HG03378 (cell line): ENCODE measurements at regions not wholly inside any gene's neighbourhood (a gene's known extent, or its start where the extent isn't known, plus 50 kb on each side); places are given as distances from the start of the nearest gene placed in this dataset.

Experiments
- ATAC-seq: cut with Tn5 transposase; IDR thresholded peaks from one replicate; pipeline ENCODE4 v1.9.1; 2021; ENCODE audit warnings: mild to moderate bottlenecking, moderate library complexity; ENCODE audit not compliant: unreplicated experiment

- ATAC-seq: no peak
These were observed 607.4 kb upstream of the FAM241A start for GRCh38 chr4:111537871-111538270.

DNA sequence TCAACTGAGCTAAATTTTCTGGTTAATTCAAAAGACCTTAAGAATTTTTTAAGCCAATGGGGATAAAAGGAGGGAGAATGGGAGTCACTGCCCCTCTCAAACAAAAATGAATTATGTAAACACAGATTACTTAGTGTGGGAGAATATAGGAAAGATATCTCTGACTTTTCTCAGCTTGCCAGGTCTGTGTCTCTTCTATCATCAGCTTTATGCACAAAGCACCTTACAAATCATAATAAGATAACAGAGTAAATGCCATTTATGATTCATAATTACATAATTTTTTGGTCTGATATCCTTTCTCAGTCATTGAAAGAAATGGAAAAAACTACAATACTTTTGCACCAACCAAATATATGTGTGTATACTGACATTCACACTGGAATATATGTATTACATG is 604.6 kb upstream of the FAM241A start:
- ATAC-seq: no peak

DNA sequence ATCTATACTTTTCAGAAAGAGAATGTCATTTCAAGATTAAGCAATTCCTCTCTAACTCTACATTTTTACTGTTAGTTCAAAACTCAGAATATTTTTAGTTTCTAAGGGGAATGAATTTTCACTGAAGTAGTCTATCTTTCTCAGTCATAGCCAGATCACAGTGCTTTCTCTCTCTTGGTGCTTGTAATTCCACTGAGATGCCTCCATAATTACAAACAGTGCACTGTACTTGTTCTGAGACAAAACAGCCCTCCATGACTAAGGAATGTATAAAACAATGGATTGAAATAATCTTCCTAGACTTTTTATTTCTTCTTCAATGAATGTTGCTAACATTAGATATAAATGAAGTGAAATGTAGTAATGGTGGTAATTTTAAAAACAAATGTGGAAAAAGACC is 603.2 kb upstream of the FAM241A start:
- no peak for ATAC-seq

- ATAC-seq: no peak
These were observed 598.4 kb upstream of the FAM241A start for GRCh38 chr4:111546881-111547280.

DNA sequence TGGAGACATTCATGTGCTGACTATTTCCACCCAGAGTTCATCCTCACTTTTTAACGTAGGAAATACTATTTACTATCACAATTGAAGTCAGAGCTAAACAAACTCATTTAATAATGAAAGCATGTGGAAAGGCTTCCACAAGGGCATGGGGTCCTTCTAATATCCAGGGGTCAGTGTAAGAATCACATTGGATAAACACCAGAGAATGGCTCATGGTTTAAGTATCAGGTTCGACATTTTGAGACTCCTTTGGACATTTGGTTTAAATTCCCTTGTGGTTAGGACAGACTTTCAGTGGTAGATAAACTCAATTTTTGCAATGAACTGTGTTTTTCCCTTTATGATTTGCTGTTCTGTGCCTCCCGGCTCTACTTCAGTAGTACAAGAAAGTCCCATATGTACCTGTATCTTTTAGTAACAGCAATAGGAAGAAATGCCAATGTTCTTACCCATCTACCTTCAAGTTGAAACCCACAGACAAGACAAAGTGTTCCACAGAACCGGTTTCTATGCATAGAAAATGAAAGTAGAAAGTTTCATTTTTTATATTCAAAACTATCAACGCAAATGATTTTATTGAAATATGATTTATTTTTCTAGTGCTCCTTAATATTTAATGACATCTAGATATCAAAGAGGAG is 589.0 kb upstream of the FAM241A start:
- no peak for ATAC-seq

GRCh38 chr4:111556851-111557250 is 588.4 kb upstream of the FAM241A start:
- ATAC-seq: no peak

DNA sequence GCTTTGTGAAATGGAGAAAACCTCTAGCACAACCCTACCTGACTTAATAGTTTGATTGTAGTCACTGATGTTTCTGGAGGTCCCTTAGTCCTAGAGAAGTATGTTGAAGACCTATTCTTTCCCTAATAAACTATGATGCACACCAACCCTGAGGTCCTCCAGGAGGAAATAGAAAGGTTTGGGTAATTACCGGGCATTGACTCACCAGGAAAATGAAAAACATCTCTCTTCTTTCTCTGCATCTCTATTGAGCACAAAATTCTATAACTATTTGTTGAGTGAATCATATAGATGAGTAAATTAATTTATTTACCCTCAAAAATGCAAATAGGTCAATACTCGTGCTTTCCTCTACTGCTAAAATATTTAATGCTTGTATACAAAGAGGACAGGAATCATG is 582.4 kb upstream of the FAM241A start:
- ATAC-seq: no peak

DNA sequence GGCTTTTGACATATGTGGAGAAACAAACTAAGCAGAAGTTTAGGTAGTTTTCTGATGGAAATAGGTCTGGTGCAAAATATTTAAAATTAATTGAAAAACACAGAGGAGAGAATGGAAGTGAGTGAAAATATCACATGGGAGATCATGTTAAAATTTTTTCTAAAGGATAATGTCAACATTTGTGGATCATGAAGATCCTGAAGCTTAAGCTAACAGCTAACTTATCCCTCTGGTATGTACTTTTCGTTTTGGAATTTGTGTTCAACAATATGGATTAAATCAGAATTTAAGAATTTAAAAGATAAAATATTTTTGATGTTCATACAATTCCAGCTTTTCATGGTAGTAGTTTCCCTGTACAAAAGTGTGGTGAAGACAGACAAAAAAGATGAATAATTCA is 572.8 kb upstream of the FAM241A start:
- no peak for ATAC-seq

DNA sequence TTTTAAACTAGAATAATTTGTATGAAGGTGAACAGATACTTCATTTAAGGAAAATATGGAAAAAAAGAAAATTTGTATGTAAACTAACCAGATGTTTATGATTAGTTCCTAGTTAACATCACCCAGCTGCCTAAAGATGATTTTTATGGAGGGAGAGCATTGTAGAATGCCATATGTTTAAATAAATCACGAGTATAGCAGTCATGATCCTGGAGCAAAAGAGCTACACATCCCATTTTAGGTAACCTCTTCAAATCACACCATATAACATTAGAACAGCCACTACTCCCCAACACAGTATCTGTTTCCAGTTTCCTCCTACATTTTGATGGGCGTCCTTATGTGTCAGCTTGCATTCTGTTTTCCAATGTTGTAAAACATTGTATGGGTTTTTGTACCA is 571.9 kb upstream of the FAM241A start:
- ATAC-seq: no peak

DNA sequence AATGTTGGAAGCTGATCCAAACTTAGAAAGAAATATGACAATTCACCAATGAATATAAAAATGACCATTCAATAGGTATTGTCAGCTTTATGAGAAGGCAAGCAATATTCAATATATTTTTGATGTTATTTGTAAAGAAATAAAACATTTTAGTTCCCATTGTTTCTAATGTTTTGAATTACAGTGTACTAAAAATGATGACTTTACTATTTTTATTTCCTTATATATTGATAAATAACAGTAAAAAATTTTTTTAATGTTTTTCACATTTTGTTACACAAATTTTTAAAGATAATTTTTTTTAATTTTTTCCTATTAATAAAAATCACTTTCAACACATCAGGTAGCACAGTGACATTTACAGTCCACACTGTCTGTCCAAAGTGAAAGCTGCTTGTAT is 565.5 kb upstream of the FAM241A start:
- no peak for ATAC-seq

DNA sequence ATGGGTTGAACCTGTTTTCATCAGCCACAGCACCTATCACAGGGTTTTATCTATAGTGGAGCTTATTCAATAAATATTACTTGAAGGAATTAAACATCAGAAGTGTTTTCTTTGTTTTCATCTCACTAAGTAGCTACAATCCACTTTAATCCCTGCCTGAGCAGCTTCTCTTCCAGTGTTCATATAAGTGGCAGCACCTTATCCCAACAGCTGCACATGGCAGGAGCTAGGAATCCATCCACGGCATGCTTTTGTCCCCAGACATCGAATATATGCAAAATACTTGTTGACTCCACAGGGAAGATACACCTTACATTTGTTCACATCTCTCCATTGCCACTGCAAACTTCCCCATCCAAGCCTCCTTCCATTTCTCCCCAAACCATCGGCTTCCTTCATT is 549.8 kb upstream of the FAM241A start:
- ATAC-seq: no peak

- no peak for ATAC-seq
These were observed 548.8 kb upstream of the FAM241A start for GRCh38 chr4:111596491-111596890.

- ATAC-seq: no peak
These were observed 543.6 kb upstream of the FAM241A start for GRCh38 chr4:111601671-111602070.

- no peak for ATAC-seq
These were observed 542.4 kb upstream of the FAM241A start for GRCh38 chr4:111602848-111603247.

GRCh38 chr4:111605111-111605510 is 540.1 kb upstream of the FAM241A start:
- ATAC-seq: no peak

DNA sequence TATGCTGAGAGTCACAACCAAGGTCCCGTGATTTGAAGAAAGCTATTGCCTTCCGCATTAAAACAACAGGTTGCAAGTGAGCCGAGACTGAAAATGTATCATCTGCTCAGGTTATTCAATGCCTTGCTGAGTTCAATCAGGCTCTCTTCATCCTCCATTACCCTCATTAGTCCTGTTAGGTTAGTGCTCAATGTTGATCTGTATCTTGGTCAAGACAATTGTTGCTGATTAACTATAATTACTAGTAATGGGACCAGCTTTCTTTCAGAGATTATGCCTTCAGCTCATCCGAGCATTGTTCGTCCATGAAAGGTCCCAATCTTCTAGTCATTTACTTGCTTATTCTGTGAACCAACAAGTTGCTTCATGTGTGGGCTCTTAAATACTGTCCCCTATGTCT is 534.6 kb upstream of the FAM241A start:
- no peak for ATAC-seq

- ATAC-seq: no peak
These were observed 526.3 kb upstream of the FAM241A start for GRCh38 chr4:111618908-111619307.

DNA sequence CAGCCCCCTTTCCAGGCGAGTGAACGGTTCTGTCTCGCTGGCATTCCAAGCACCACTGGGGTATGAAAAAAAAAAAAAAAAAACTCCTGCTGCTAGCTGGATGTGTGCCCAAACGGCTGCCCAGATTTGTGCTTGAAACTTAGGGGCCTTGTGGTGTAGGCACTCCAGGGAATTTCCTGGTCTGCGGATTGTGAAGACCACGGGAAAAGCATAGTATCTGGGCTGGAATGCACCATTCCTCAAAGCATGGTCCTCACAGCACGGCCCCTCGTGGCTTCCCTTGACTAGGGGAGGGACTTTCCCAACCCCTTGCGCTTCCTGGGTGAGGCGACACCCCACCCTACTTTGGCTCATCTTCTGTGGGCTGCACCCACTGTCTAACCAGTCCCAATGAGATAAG is 516.8 kb upstream of the FAM241A start:
- no peak for ATAC-seq

- ATAC-seq: no peak
These were observed 514.5 kb upstream of the FAM241A start for GRCh38 chr4:111630705-111631104.

DNA sequence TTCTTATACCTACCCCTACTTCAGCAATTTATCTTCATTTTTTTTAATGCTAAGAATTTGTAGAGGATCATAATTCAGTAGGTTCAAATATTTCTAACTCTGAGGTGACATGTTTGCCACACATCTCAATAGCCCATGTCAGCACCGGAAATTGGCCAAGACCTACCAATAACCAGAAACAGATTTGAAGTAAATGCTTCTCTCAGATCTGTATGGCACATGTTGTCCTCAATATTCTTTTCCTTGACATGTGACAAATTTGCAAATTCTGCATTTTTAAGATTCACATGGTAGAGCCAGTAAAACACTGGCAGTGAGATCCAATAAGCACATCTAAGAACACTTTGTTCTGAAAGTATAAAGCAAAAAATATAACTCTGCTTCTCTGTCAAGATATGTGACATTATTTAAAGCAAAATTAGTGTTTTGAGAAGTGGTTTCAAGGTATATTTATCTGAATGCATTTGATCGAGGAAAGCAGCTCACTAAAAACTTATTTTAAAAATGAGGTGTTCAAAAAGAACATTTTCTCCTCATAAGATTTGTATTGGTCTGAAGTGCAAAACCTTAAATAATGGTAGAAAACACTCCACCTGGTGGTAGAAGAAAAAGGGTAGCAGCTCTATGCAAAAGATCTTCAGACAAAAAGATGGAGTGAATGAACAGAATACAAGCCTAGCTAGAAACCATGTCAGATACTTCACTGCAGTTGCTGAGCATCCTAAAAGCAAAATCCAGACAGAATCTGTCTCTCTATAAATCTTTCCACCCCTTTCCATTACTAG is 513.8 kb upstream of the FAM241A start:
- no peak for ATAC-seq

GRCh38 chr4:111632641-111633151 is 512.6 kb upstream of the FAM241A start:
- no peak for ATAC-seq

DNA sequence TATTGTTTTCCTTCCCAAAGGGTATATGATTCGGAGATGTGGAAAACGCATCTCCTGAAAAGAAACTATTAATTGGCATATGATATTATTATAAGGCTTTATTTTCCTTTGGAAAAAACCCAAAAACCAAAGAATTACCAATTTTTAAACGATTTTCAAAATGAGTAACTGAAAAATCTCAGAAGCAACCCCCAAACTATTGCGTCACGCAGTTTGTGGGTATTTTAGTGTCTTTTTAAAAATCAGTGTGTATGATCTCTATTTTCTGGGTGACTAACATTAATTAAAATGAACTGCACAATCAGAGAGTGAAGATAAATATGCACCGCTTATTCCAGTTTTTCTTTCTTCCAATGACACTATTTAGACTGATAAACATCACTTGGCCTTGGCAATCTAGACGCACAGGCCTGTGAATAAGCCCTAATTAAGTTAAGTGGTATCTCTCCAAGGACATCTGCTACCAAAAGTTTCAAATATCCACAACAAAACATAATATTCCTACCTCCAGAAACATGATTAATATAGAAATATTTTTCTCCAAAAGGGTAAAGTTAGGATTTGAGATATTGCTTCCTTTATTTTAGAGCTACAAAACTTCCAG is 511.5 kb upstream of the FAM241A start:
- ATAC-seq: no peak
